ENCODE measurements at regions not wholly inside any gene's neighbourhood (a gene's known extent, or its start where the extent isn't known, plus 50 kb on each side); places are given as distances from the start of the nearest gene placed in this dataset.

- no peak for DNase-seq
Measured at GRCh38 chr22:49025791-49026493, 801.7 kb downstream of the BRD1 start.

GRCh38 chr22:49024775-49025440 is 802.8 kb downstream of the BRD1 start:
- no peak for DNase-seq

- DNase-seq = no peak
Measured at GRCh38 chr22:49023879-49024774, 803.5 kb downstream of the BRD1 start.

- no peak for DNase-seq
Measured at GRCh38 chr22:49023161-49023878, 804.4 kb downstream of the BRD1 start.

- no peak for DNase-seq
Measured at GRCh38 chr22:49022816-49023160, 804.9 kb downstream of the BRD1 start.

- no peak for DNase-seq
Measured at GRCh38 chr22:49021926-49022815, 805.5 kb downstream of the BRD1 start.

- no peak for DNase-seq
Measured at GRCh38 chr22:49021131-49021925, 806.3 kb downstream of the BRD1 start.

GRCh38 chr22:49019737-49020713 is 807.6 kb downstream of the BRD1 start:
- DNase-seq = no peak

- no peak for DNase-seq
Measured at GRCh38 chr22:49018601-49019000, 809.1 kb downstream of the BRD1 start.

GRCh38 chr22:49017482-49018329 is 810.0 kb downstream of the BRD1 start:
- DNase-seq = no peak

- no peak for DNase-seq
Measured at GRCh38 chr22:49016909-49017481, 810.7 kb downstream of the BRD1 start.

- no peak for DNase-seq
Measured at GRCh38 chr22:49015993-49016908, 811.4 kb downstream of the BRD1 start.

- DNase-seq = no peak
Measured at GRCh38 chr22:49015459-49015858, 812.2 kb downstream of the BRD1 start.

GRCh38 chr22:49014227-49015201 is 813.2 kb downstream of the BRD1 start:
- no peak for DNase-seq

GRCh38 chr22:49013707-49014106 is 814.0 kb downstream of the BRD1 start:
- no peak for DNase-seq
